Ishikawa (cell line): ENCODE measurements at regions not wholly inside any gene's neighbourhood (a gene's known extent, or its start where the extent isn't known, plus 50 kb on each side); places are given as distances from the start of the nearest gene placed in this dataset.

Experiments used
- CEBPB ChIP-seq: IDR thresholded peaks from 2 replicates; pipeline ENCODE4 v1.6.1; 2012
- CREB1 ChIP-seq: IDR thresholded peaks from 2 replicates; pipeline ENCODE4 v1.6.1; 2012; ENCODE audit warnings: low read depth
- EGR1 ChIP-seq: IDR thresholded peaks from 2 replicates; pipeline ENCODE4 v1.6.1; 2012
- EP300 ChIP-seq: IDR thresholded peaks from 2 replicates; pipeline ENCODE4 v1.6.1; 2012; ENCODE audit warnings: borderline replicate concordance
- FOXM1 ChIP-seq: IDR thresholded peaks from 2 replicates; pipeline ENCODE4 v1.6.1; 2012; ENCODE audit warnings: low read depth, borderline replicate concordance
- MAX ChIP-seq: IDR thresholded peaks from 2 replicates; pipeline ENCODE4 v1.6.1; 2012
- NFIC ChIP-seq: IDR thresholded peaks from 2 replicates; pipeline ENCODE4 v1.6.1; 2012
- RAD21 ChIP-seq: IDR thresholded peaks from 2 replicates; pipeline ENCODE4 v1.6.1; 2012; ENCODE audit warnings: low read depth
- TAF1 ChIP-seq: IDR thresholded peaks from 2 replicates; pipeline ENCODE4 v1.6.1; 2012; ENCODE audit warnings: low read depth, mild to moderate bottlenecking
- TCF12 ChIP-seq: IDR thresholded peaks from 2 replicates; pipeline ENCODE4 v1.6.1; 2012; ENCODE audit warnings: low read depth
- TEAD4 ChIP-seq: IDR thresholded peaks from 2 replicates; pipeline ENCODE4 v1.6.1; 2012
- USF1 ChIP-seq: IDR thresholded peaks from 2 replicates; pipeline ENCODE4 v1.6.1; 2012
- YY1 ChIP-seq: IDR thresholded peaks from 2 replicates; pipeline ENCODE4 v1.6.1; 2012; ENCODE audit warnings: low read depth
- ZBTB7A ChIP-seq: IDR thresholded peaks from 2 replicates; pipeline ENCODE4 v1.6.1; 2012; ENCODE audit warnings: low read depth
- TF ChIP-seq, protein P1 (sequence below): IDR thresholded peaks from 2 replicates; pipeline ENCODE4 v1.6.1; 2012; ENCODE audit warnings: low read depth, mild to moderate bottlenecking

DNA sequence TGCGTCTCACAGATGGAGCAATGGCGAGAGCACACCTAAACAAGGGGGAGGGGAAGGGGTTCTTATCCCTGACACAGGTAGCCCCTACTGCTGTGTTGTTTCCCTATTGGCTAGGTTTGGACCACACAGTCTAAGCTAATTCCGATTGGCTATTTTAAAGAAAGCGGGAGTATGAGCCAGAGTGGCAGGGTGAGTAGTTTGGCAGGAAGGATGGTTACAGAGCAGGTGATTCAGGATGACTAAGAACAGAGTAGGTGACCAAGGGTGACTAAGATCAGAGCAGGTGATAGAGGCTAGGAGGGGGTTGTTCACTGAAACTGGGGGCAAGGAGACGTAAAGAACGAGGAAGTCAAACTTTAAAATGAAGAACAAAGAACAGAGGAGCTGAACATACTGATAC is 511.8 kb downstream of the EDEM1 start:
- no peak for TF ChIP-seq TCF12
- no peak for TF ChIP-seq NFIC
- TF ChIP-seq ZBTB7A = no peak
- TF ChIP-seq YY1 = no peak

DNA sequence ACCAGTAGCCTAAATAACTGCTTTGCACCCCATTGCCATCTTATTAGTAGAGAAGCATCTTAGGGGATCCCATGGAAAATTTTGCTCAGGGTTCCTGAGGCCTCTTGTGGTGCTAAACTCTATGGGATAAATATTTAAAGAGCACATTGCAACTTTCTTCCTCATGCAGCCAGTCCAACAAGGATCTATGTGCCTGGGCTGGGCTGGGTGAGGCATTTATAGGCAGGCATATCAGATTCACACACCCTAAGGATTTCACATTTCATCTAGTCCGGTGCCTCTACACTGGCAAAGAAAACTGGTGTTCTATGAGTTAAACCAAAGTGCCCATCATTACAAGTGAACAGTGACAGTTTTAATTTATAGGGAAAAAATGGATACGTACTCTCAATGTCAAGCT is 512.3 kb downstream of the EDEM1 start:
- no peak for TF ChIP-seq EGR1
- no peak for TF ChIP-seq USF1
- TF ChIP-seq FOXM1 = no peak
- no peak for TF ChIP-seq TCF12
- TF ChIP-seq TEAD4 = no peak
- TF ChIP-seq CEBPB = no peak
- TF ChIP-seq NFIC = no peak
- TF ChIP-seq, protein P1, sequence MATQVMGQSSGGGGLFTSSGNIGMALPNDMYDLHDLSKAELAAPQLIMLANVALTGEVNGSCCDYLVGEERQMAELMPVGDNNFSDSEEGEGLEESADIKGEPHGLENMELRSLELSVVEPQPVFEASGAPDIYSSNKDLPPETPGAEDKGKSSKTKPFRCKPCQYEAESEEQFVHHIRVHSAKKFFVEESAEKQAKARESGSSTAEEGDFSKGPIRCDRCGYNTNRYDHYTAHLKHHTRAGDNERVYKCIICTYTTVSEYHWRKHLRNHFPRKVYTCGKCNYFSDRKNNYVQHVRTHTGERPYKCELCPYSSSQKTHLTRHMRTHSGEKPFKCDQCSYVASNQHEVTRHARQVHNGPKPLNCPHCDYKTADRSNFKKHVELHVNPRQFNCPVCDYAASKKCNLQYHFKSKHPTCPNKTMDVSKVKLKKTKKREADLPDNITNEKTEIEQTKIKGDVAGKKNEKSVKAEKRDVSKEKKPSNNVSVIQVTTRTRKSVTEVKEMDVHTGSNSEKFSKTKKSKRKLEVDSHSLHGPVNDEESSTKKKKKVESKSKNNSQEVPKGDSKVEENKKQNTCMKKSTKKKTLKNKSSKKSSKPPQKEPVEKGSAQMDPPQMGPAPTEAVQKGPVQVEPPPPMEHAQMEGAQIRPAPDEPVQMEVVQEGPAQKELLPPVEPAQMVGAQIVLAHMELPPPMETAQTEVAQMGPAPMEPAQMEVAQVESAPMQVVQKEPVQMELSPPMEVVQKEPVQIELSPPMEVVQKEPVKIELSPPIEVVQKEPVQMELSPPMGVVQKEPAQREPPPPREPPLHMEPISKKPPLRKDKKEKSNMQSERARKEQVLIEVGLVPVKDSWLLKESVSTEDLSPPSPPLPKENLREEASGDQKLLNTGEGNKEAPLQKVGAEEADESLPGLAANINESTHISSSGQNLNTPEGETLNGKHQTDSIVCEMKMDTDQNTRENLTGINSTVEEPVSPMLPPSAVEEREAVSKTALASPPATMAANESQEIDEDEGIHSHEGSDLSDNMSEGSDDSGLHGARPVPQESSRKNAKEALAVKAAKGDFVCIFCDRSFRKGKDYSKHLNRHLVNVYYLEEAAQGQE = no peak
- TF ChIP-seq ZBTB7A = no peak
- no peak for TF ChIP-seq EP300
- TF ChIP-seq YY1 = no peak
- no peak for TF ChIP-seq MAX
- TF ChIP-seq TAF1 = no peak
- TF ChIP-seq CREB1 = no peak
- no peak for TF ChIP-seq RAD21

DNA sequence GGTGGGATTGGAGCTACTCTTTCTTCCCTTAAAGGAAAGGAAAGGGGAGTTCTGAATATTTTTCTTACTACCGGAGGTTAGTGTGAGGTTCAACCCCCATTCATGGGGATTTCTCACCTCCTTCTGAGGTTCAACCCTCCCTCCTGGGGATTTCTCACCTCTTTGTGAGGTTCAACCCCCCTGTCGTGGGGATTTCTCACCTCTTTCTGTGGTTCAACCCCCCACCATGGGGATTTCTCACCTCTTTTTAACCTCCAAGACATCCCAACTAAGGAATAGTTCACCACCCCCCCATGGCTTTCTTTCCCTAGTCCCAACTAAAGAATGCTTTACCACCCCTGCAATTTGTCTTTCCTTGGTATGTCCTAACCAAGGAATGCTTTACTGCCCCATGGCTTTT is 520.3 kb downstream of the EDEM1 start:
- TF ChIP-seq NFIC (no peak), EP300 (no peak), MAX (no peak), YY1 (no peak), RAD21 (no peak), CEBPB (no peak), TCF12 (no peak), USF1 (no peak), TAF1 (no peak), FOXM1 (no peak), CREB1 (no peak), ZBTB7A (no peak), EGR1 (no peak), TEAD4 (no peak)
- TF ChIP-seq, protein P1 = no peak

- TF ChIP-seq USF1 = no peak
- no peak for TF ChIP-seq CREB1
- TF ChIP-seq, protein P1 = no peak
- no peak for TF ChIP-seq YY1
- TF ChIP-seq EGR1 = no peak
- no peak for TF ChIP-seq FOXM1
- TF ChIP-seq EP300 = no peak
- no peak for TF ChIP-seq MAX
- TF ChIP-seq RAD21 = no peak
Observed at GRCh38 chr3:5709714-5710113, 522.2 kb downstream of the EDEM1 start.
